ENCODE measurements at regions not wholly inside any gene's neighbourhood (a gene's known extent, or its start where the extent isn't known, plus 50 kb on each side); places are given as distances from the start of the nearest gene placed in this dataset.

DNA sequence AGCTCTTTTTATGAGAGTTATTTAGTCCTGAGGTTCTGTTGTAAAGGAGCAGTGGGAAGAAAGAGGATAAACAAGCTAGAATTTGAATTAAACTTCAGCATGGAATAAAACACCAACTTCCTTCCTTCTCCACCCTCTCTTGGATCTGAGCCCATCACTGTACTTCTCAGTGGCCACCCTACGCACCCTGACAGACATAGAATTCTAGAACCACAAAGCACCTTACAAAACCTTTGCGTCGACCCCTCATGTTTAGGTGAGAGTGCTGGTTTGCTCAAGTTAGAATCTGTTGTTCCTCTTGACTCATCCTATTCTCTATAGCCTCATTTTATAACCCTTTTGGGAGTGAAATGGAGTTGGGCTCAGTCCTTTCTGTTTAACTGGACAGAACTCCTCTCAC, 84.6 kb upstream of the RPL34 start:
- TF ChIP-seq ELF1 (IDR thresholded peaks at IDR 0.05), result no peak
- no peak for TF ChIP-seq FOXJ3 (CRISPR knock-in tag; IDR thresholded peaks at IDR 0.05)
- TF ChIP-seq, protein P1, sequence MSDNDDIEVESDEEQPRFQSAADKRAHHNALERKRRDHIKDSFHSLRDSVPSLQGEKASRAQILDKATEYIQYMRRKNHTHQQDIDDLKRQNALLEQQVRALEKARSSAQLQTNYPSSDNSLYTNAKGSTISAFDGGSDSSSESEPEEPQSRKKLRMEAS (IDR thresholded peaks at IDR 0.05; ENCODE audit: low read depth), result no peak
- TF ChIP-seq, protein P2, sequence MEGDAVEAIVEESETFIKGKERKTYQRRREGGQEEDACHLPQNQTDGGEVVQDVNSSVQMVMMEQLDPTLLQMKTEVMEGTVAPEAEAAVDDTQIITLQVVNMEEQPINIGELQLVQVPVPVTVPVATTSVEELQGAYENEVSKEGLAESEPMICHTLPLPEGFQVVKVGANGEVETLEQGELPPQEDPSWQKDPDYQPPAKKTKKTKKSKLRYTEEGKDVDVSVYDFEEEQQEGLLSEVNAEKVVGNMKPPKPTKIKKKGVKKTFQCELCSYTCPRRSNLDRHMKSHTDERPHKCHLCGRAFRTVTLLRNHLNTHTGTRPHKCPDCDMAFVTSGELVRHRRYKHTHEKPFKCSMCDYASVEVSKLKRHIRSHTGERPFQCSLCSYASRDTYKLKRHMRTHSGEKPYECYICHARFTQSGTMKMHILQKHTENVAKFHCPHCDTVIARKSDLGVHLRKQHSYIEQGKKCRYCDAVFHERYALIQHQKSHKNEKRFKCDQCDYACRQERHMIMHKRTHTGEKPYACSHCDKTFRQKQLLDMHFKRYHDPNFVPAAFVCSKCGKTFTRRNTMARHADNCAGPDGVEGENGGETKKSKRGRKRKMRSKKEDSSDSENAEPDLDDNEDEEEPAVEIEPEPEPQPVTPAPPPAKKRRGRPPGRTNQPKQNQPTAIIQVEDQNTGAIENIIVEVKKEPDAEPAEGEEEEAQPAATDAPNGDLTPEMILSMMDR (IDR thresholded peaks at IDR 0.05), result no peak
- TF ChIP-seq, protein P3, sequence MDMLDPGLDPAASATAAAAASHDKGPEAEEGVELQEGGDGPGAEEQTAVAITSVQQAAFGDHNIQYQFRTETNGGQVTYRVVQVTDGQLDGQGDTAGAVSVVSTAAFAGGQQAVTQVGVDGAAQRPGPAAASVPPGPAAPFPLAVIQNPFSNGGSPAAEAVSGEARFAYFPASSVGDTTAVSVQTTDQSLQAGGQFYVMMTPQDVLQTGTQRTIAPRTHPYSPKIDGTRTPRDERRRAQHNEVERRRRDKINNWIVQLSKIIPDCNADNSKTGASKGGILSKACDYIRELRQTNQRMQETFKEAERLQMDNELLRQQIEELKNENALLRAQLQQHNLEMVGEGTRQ (IDR thresholded peaks at IDR 0.05; ENCODE audit: borderline replicate concordance, low read depth, low read length), result no peak
- TF ChIP-seq GABPA (IDR thresholded peaks at IDR 0.05; ENCODE audit: low read depth), result no peak
- TF ChIP-seq EZH2phosphoT487 (IDR thresholded peaks at IDR 0.05; ENCODE audit: borderline replicate concordance, low read depth), result no peak
- no peak for TF ChIP-seq EP300 (IDR thresholded peaks at IDR 0.05; ENCODE audit: borderline replicate concordance in 1 of 2, low read depth in 1 of 2, low read length in 1 of 2)
- TF ChIP-seq SMC3 (IDR thresholded peaks at IDR 0.05; ENCODE audit: low read depth, low read length), result no peak
- TF ChIP-seq POLR2AphosphoS5 (IDR thresholded peaks at IDR 0.05; ENCODE audit: low read depth, low read length), result no peak
- TF ChIP-seq, protein P4, sequence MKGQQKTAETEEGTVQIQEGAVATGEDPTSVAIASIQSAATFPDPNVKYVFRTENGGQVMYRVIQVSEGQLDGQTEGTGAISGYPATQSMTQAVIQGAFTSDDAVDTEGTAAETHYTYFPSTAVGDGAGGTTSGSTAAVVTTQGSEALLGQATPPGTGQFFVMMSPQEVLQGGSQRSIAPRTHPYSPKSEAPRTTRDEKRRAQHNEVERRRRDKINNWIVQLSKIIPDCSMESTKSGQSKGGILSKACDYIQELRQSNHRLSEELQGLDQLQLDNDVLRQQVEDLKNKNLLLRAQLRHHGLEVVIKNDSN (IDR thresholded peaks at IDR 0.05; ENCODE audit: borderline replicate concordance, low read depth), result no peak
